H1 (cell line): ENCODE measurements at regions not wholly inside any gene's neighbourhood (a gene's known extent, or its start where the extent isn't known, plus 50 kb on each side); places are given as distances from the start of the nearest gene placed in this dataset.

ENCODE experiments used
- CTCF ChIA-PET: fragments of 300-600 bp; sonication (Branson Sonifier 250); formaldehyde crosslinking; loops from one replicate; lab custom pipeline; 2021; ENCODE audit not compliant: partially characterized antibody; lab: Charles Lee
- POLR2A ChIA-PET: fragments of 300-600 bp; sonication (Branson Sonifier 250); formaldehyde crosslinking; loops from one replicate; lab custom pipeline; 2021; ENCODE audit warnings: inconsistent platforms; ENCODE audit not compliant: partially characterized antibody; lab: Charles Lee
- DNase-seq, 2 experiments: peaks; one replicate each; pipeline versions ENCODE4 v3.0.0 to v3.0.0-alpha.2; 2010 to 2022; ENCODE audit warnings: low spot score in 2 of 2, low read depth in 1 of 2, mixed read lengths in 1 of 2
- FAIRE-seq: peaks from 2 replicates; lab custom pipeline; 2011; peaks lifted over from hg19 to GRCh38; lab: Jason Lieb, UNC
- H2AFZ ChIP-seq: 2 replicates; pipeline ENCODE4 v1.8.1; 2012; ENCODE audit warnings: low read length, inconsistent platforms
- H2AK5ac ChIP-seq: 2 replicates; pipeline ENCODE4 v1.6.1; 2013; ENCODE audit warnings: low read depth, low read length
- H2BK120ac ChIP-seq: replicated peaks from 2 replicates; pipeline ENCODE3; 2013; ENCODE audit warnings: low read depth, low read length, inconsistent platforms
- H2BK12ac ChIP-seq: 2 replicates; pipeline ENCODE4 v1.6.1; 2013; ENCODE audit warnings: low read depth, low read length
- H2BK15ac ChIP-seq: 2 replicates; pipeline ENCODE4 v1.6.1; 2013; ENCODE audit warnings: low read length
- H2BK20ac ChIP-seq: 2 replicates; pipeline ENCODE4 v1.6.1; 2013; ENCODE audit warnings: low read length
- H2BK5ac ChIP-seq: 2 replicates; pipeline ENCODE4 v1.6.1; 2013; ENCODE audit warnings: low read depth, low read length
- H3K14ac ChIP-seq: 2 replicates; pipeline ENCODE4 v1.6.1; 2013; ENCODE audit warnings: inconsistent platforms; ENCODE audit not compliant: insufficient read length
- H3K18ac ChIP-seq: 2 replicates; pipeline ENCODE4 v1.6.1; 2013; ENCODE audit warnings: low read length; ENCODE audit errors: extremely low read depth
- H3K23ac ChIP-seq: 2 replicates; pipeline ENCODE4 v1.6.1; 2013; ENCODE audit warnings: inconsistent platforms; ENCODE audit not compliant: insufficient read length
- H3K23me2 ChIP-seq: 2 replicates; pipeline ENCODE4 v1.6.1; 2013; ENCODE audit warnings: low read depth, low read length
- H3K27ac ChIP-seq: 2 replicates; pipeline ENCODE4 v1.6.1; 2011; ENCODE audit warnings: low read depth, low read length, inconsistent platforms
- H3K27me3 ChIP-seq, 4 experiments: replicated peaks in 1 of 4; 1 replicate in 1 of 4; 2 replicates in 3 of 4; pipeline versions ENCODE4 v1.6.1 to v1.8.1; 2011 to 2013; ENCODE audit warnings: low read length in 3 of 4, mild to moderate bottlenecking in 3 of 4, inconsistent platforms in 2 of 4, mixed read lengths in 2 of 4, moderate library complexity in 1 of 4; ENCODE audit not compliant: control insufficient read depth in 3 of 4, insufficient read depth in 3 of 4; ENCODE audit errors: extremely low read depth in 1 of 4
- H3K36me3 ChIP-seq, 4 experiments: 2 replicates each; pipeline versions ENCODE4 v1.6.1 to v1.8.1; 2011 to 2013; ENCODE audit warnings: mild to moderate bottlenecking in 4 of 4, low read length in 3 of 4, moderate library complexity in 2 of 4, control low read depth in 1 of 4, inconsistent platforms in 1 of 4; ENCODE audit not compliant: insufficient read depth in 4 of 4, control insufficient read depth in 2 of 4
- H3K4ac ChIP-seq: replicated peaks from 2 replicates; pipeline ENCODE3; 2013; ENCODE audit warnings: low read length, low read depth, mixed read lengths, inconsistent platforms; ENCODE audit not compliant: insufficient read length
- H3K4me1 ChIP-seq, 4 experiments: replicated peaks in 1 of 4; 1 replicate in 1 of 4; 2 replicates in 3 of 4; pipeline versions ENCODE4 v1.6.1 to v1.8.1; 2011 to 2013; ENCODE audit warnings: low read length in 3 of 4, inconsistent platforms in 2 of 4, mixed read lengths in 1 of 4; ENCODE audit not compliant: insufficient read depth in 4 of 4, control insufficient read depth in 3 of 4
- H3K4me2 ChIP-seq, 2 experiments: 2 replicates each; pipeline versions ENCODE4 v1.6.1 to v1.8.1; 2011 to 2013; ENCODE audit warnings: low read depth in 2 of 2, low read length in 2 of 2, control low read depth in 1 of 2, inconsistent platforms in 1 of 2, mild to moderate bottlenecking in 1 of 2; ENCODE audit not compliant: insufficient read depth in 1 of 2
- H3K4me3 ChIP-seq, 4 experiments: fragments of 200-600, 300-600 bp in 1 of 4; sonication (generic), shearing (Covaris generic), sonication (Bioruptor Twin) in 1 of 4; 2 replicates each; pipeline versions ENCODE4 v1.5.1 to v1.8.1; 2011 to 2016; ENCODE audit warnings: low read length in 4 of 4, low read depth in 3 of 4, control low read depth in 2 of 4, inconsistent platforms in 2 of 4, mild to moderate bottlenecking in 2 of 4, mixed read lengths in 1 of 4, moderate library complexity in 1 of 4; ENCODE audit not compliant: insufficient read depth in 2 of 4; ENCODE audit errors: extremely low read depth in 1 of 4
- H3K56ac ChIP-seq: replicated peaks from 2 replicates; pipeline ENCODE3; 2013; ENCODE audit warnings: low read depth, mild to moderate bottlenecking, mixed read lengths, low read length, inconsistent platforms; ENCODE audit not compliant: insufficient read length
- H3K79me1 ChIP-seq: 2 replicates; pipeline ENCODE4 v1.6.1; 2013; ENCODE audit warnings: low read depth, low read length, control low read depth
- H3K79me2 ChIP-seq, 2 experiments: 2 replicates each; pipeline versions ENCODE4 v1.6.1 to v1.8.1; 2012 to 2013; ENCODE audit warnings: low read length in 2 of 2, mild to moderate bottlenecking in 2 of 2, inconsistent platforms in 1 of 2; ENCODE audit not compliant: insufficient read depth in 2 of 2, control insufficient read depth in 1 of 2
- H3K9ac ChIP-seq, 4 experiments: replicated peaks in 1 of 4; 1 replicate in 1 of 4; 2 replicates in 3 of 4; pipeline versions ENCODE4 v1.6.1 to v1.8.1; 2011 to 2013; ENCODE audit warnings: low read depth in 3 of 4, low read length in 3 of 4, control low read depth in 2 of 4, mild to moderate bottlenecking in 2 of 4, moderate library complexity in 2 of 4, inconsistent platforms in 1 of 4; ENCODE audit errors: extremely low read depth in 1 of 4
- H3K9me3 ChIP-seq, 2 experiments: 2 replicates each; pipeline versions ENCODE4 v1.6.1 to v1.8.1; 2012 to 2013; ENCODE audit warnings: mild to moderate bottlenecking in 2 of 2, moderate library complexity in 2 of 2, control low read depth in 1 of 2, inconsistent platforms in 1 of 2, low read depth in 1 of 2, low read length in 1 of 2, mixed read lengths in 1 of 2; ENCODE audit not compliant: insufficient read depth in 2 of 2
- H4K20me1 ChIP-seq, 2 experiments: replicated peaks in 1 of 2; 2 replicates each; pipeline versions ENCODE3 to v1.8.1; 2011 to 2013; ENCODE audit warnings: inconsistent platforms in 2 of 2, low read length in 2 of 2, mild to moderate bottlenecking in 1 of 2; ENCODE audit not compliant: insufficient read depth in 2 of 2, control insufficient read depth in 1 of 2
- H4K5ac ChIP-seq: 2 replicates; pipeline ENCODE4 v1.6.1; 2013; ENCODE audit warnings: low read length, low read depth, mixed read lengths, inconsistent platforms; ENCODE audit not compliant: insufficient read length
- H4K8ac ChIP-seq: 2 replicates; pipeline ENCODE4 v1.8.0; 2013; ENCODE audit warnings: mild to moderate bottlenecking, moderate library complexity, low read length, inconsistent platforms; ENCODE audit not compliant: insufficient read depth; ENCODE audit errors: extremely low read depth
- H4K91ac ChIP-seq: replicated peaks from 2 replicates; pipeline ENCODE3; 2013; ENCODE audit warnings: low read length, mixed read lengths, inconsistent platforms; ENCODE audit not compliant: insufficient read length
- BCL11A ChIP-seq, 2 experiments: IDR thresholded peaks; one replicate each; pipeline ENCODE4 v1.6.1; 2011; ENCODE audit warnings: low read depth in 2 of 2, low read length in 2 of 2, mild to moderate bottlenecking in 2 of 2
- BRCA1 ChIP-seq: IDR thresholded peaks from 2 replicates; pipeline ENCODE4 v1.6.1; 2012; ENCODE audit warnings: low read depth, low read length, improper control_type of control experiment
- EP300 ChIP-seq, 2 experiments: IDR thresholded peaks; 1 replicate in 1 of 2; 2 replicates in 1 of 2; pipeline ENCODE4 v1.6.1; 2011 to 2012; ENCODE audit warnings: low read depth in 2 of 2, low read length in 2 of 2, mild to moderate bottlenecking in 2 of 2, borderline replicate concordance in 1 of 2, inconsistent platforms in 1 of 2, moderate library complexity in 1 of 2
- WGBS, 2 experiments: shearing (Covaris generic) in 1 of 2; methylation state at CpG; one replicate each; pipeline versions ENCODE4 v1.1.6 to v1.1.7; 2013 to 2015; ENCODE audit warnings: low lambda C conversion rate in 2 of 2, mixed read lengths in 2 of 2, inconsistent platforms in 1 of 2, low coverage in 1 of 2, missing lambda C conversion rate in 1 of 2; ENCODE audit not compliant: insufficient replicate concordance in 2 of 2, insufficient coverage in 1 of 2, insufficient read length in 1 of 2; ENCODE audit errors: extremely low coverage in 1 of 2, missing lambda C conversion rate in 1 of 2; 5-methylcytosine and 5-hydroxymethylcytosine counted together

DNA sequence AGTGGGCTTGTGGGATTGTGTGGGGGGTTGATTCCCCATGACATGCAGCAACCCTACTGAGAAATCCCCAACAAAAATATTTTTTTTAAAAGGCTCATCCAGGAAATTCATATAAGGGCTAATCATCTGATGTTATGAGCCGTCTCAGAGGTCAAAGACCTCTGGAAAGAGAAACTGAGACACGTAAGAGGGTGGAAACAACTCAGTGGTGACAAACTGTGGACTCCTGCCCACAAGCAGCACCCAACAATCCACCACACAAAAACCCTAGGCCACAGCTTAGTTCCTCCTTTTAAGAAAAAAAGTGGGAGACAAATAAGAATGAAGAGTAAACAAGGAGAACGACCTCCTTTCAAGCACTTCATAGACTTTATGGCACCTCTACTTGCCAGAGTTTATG lies 1096.1 kb upstream of the NRXN1 start:
- Histone ChIP-seq H4K91ac (no peak overlapping the region), H3K4me3 (no peak overlapping the region), H3K56ac (no peak overlapping the region), H3K23me2 (no peaks in the 10 kb centered on the region), H3K9ac (no peak overlapping the region), H3K27me3 (no peaks in the 10 kb centered on the region), H3K27ac (no peak overlapping the region), H2BK20ac (no peak overlapping the region), H3K36me3 (no peaks in the 10 kb centered on the region), H4K8ac (no peak overlapping the region), H3K18ac (no peak overlapping the region), H2AFZ (no peak overlapping the region), H3K4ac (no peak overlapping the region), H2BK5ac (no peak overlapping the region), H4K20me1 (no peaks in the 10 kb centered on the region), H2BK12ac (no peak overlapping the region), H2BK120ac (no peak overlapping the region), H3K79me2 (no peaks in the 10 kb centered on the region), H3K4me2 (no peak overlapping the region), H2AK5ac (no peak overlapping the region), H3K4me1 (no peaks in the 10 kb centered on the region), H4K5ac (no peak overlapping the region), H3K14ac (no peak overlapping the region), H3K79me1 (no peaks in the 10 kb centered on the region), H3K9me3 (peaks cover 4 to 7% of the 10 kb centered on the region in 2 experiments; a peak in 2 of 4 replicates), H2BK15ac (no peak overlapping the region), H3K23ac (no peak overlapping the region)
- ChIA-PET CTCF (interaction anchor here (0.6 kb wide), 1 partner anchor 238 kb away, joined by 6 read pairs; no protein-coding TSS in a partner anchor), POLR2A (no interaction called here)
- no peak for DNase-seq
- FAIRE-seq, result no peak
- WGBS, 2 experiments, result 90% methylated on average over 3 of the region's 3 CpGs; no CpG with 5 or more reads in 1 of the 2 experiments
- TF ChIP-seq BCL11A (IDR thresholded peaks at IDR 0.05; ENCODE audit: low read depth in 2 of 2, low read length in 2 of 2) (no peak), EP300 (IDR thresholded peaks at IDR 0.05; ENCODE audit: borderline replicate concordance in 1 of 2, low read depth in 2 of 2, low read length in 2 of 2) (no peak), BRCA1 (no peak)
